GM19240 (cell line): ENCODE measurements at regions not wholly inside any gene's neighbourhood (a gene's known extent, or its start where the extent isn't known, plus 50 kb on each side); places are given as distances from the start of the nearest gene placed in this dataset.

Source experiments
- DNase-seq: peaks from one replicate; pipeline ENCODE4 v3.0.0; 2011; ENCODE audit warnings: low spot score; ENCODE audit not compliant: insufficient read length

DNA sequence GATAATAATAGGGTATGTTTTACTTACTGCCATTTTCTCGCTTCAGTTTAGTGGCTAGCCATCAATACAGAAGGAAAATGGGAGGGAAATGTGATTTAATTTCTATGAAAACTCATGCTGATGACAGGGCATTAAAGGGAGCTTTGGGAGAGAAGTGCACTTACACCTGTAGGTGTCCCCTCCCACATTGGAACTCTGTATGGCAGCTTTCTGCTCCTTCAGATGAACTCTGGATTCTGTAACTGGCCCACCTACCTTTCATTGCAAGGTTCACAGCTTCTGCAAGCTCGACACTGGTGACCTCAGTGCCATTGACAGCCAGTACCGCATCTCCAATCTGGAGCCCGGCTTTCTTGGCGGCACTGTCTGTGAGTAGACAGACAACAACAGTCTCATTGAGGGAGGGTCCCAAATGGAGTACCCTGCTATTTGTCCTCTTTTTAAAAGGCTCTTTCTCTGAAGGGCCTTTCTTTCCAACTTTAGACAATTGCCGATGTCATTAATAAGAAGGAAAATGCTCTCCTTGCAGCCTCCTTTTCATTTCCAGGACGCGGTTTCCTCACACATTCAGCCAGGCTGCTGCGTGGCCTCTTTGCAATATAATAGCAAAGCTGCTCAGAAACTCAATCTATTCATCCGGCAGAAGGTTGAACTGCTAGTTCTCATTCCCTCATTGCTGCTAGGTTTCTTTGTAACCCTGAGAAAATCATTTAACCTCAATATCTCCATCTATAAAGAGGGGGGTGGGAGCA is 63.6 kb downstream of the NUDT12 start:
- no peak for DNase-seq

- DNase-seq, result no peak
These were observed 64.4 kb downstream of the NUDT12 start for GRCh38 chr5:103498211-103498610.

GRCh38 chr5:103497781-103498180 is 64.8 kb downstream of the NUDT12 start:
- no peak for DNase-seq

GRCh38 chr5:103490030-103490739 is 72.4 kb downstream of the NUDT12 start:
- no peak for DNase-seq

GRCh38 chr5:103489307-103489706 is 73.3 kb downstream of the NUDT12 start:
- DNase-seq, result no peak

- DNase-seq, result no peak
These were observed 74.6 kb downstream of the NUDT12 start for GRCh38 chr5:103487822-103488493.

GRCh38 chr5:103487218-103487617 is 75.4 kb downstream of the NUDT12 start:
- DNase-seq, result no peak

- no peak for DNase-seq
These were observed 75.8 kb downstream of the NUDT12 start for GRCh38 chr5:103486739-103487138.

DNA sequence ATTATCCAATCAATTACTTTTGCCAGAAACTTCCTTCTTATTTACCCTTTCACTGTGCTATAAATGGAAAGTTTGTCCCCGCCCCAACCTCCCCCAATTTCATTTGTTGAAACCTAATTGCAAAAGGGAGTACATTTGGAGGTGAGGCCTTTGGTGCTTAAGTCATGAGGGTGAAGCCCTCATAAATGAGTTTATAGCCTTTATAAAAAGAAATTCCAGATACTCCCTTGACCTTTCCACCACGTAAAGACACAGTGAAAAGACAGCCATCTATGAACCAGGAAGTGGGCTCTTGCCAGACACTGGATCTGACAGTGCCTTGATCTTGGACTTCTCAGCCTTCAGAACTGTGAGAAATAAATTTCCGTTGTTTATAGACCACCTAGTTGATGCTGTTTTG is 82.3 kb downstream of the NUDT12 start:
- no peak for DNase-seq

- no peak for DNase-seq
These were observed 84.9 kb downstream of the NUDT12 start for GRCh38 chr5:103477678-103478077.

DNA sequence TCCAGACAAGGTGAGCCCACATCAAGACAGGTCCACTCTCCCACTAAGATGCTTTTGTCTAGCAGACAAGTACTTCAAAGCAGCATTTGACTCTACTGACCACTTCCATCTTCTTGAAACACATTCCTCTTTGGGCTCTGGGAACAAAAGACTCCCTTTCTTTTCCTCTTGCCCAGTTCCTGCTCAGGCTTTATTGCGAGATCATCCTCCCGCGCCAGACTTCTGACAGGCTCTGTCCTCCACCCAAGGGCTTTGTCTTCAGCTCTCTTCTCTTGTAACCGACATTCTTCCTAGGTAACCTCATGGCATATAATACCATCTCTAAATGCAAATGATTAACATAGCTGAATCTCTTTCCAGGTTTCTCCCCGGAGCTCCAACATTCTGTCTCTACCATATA is 85.8 kb downstream of the NUDT12 start:
- DNase-seq, result no peak

DNA sequence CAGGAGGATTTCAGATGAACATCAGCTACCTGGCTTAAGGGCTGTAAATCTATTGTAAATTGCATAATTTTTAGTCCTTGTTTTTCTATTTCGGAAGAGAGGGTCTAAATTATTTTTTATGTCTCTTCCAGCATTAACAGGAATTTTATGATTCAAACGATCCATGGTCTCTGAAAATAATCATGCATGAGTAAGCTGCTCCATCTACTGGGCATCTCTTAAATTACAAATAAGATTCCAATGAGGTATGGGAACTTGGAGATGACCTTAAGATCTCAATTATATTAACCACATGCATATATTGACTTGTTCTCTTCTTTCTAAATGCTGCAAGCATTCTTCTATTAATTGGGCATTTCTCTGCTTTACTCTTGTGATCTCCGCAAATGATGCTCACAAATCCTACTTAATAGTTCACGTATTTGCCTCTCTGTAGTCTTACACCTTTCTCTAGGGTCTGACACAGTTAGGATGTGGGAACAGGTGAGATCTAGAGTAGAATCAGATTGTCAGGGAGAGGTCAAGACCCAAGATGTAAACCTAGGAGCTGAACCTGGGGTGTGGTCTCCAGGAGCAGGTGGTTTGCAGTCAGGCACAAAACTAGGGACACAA is 86.9 kb downstream of the NUDT12 start:
- no peak for DNase-seq

- DNase-seq, result no peak
These were observed 87.9 kb downstream of the NUDT12 start for GRCh38 chr5:103474677-103475076.

- no peak for DNase-seq
These were observed 88.9 kb downstream of the NUDT12 start for GRCh38 chr5:103473725-103474124.

GRCh38 chr5:103472830-103473229 is 89.8 kb downstream of the NUDT12 start:
- no peak for DNase-seq

- no peak for DNase-seq
These were observed 90.3 kb downstream of the NUDT12 start for GRCh38 chr5:103472265-103472664.

DNA sequence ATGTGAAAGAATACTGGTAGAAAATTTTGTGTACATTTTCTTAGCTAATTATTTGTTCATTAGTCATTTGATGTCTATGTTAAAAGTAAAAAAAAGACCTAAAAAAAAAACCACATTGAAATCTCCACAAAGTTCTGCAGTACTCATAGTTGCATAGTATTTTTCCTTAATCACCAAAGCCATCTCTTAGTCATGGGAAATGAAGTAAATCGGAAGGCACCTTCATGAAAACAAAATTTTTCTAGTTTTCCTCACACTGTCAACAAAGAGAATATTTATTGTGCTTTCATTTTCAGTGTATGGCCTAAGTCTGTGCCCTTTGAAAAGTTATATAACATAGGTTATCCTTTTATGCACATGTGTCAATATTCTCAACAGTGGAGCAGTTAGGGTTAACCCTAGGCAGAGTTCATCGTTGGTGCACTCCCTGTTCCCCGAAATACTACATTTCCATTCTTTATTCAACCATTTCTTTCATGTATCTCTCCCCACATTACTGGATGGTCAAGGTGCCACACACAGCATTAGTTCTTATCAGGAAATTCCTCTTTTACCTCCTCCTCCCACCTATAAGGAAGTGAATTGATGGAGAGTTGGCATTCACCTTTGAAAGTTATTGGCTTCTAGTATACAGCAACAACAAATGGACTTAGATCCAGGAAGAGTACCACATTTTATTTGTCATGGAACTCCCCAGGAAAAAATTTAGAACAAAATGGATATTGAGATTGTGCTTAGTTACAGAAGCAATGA is 93.1 kb downstream of the NUDT12 start:
- DNase-seq, result no peak

DNA sequence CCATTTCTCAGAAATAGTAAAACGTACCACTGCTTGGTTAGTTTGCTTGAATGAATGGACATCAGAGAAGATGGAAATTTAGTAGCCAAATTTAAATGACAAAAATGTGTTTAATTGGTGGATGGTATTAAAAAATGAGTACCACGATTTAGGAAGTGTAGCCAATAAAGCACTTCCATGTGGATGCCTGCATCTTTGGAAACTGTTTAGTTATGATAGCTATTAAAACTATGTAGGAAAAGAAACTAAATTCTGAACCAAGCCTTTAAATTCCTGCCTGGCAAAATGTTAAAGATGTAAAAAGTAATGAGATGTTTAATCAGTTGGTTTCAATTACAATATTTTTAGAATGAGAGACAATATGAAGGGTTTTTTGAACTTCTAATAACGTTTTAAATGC is 94.8 kb downstream of the NUDT12 start:
- no peak for DNase-seq

DNA sequence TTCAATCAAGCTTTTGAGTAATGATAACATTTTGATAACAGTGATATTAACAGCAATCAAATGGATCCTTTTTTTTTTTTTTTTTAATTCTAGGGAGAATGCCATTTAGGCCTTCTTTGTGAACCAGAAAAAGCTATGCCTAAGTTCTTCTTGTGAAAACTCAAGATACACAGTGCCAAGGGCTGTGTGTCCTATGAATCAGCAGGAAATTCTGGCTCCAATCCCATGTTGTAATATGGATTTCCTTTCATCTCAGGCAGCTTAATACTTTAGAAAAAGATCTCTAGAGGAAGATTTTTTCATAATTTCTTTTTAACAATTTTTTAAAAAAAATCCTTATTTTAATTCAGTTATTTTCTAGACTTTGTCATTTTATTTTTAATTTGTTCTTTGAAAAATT is 96.1 kb downstream of the NUDT12 start:
- DNase-seq, result no peak

- DNase-seq, result no peak
These were observed 96.7 kb downstream of the NUDT12 start for GRCh38 chr5:103465891-103466290.

DNA sequence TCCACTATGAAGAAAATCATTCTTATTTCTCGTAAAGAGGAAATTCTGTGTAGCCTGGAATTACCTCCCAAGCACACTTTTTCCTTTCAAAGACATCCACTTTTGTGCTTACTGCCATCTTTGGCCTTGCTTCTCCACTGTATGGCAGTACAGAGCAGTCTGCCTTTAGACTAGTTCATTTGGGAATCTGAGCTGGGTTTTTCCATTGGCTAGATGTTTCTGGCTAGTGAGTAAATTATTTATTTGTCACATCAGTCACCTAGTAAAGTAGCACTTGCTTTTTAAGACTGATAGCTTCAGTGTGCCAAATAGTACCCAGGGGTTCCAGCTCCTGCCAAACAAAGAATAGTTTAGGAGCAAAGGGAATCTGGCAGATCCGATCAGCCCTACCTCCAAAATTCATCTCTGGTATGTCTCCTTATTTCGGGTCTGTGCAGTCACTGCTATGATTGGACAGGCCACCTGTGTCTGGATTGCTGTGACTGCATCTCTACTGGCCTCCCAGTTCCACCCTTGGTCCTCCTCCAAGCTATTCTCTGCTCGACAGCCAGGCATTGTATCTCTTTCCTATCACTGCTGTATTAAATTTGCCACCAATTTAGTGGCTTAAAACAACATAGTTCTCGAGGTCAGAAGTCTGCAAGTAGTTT is 97.6 kb downstream of the NUDT12 start:
- DNase-seq, result no peak
